ENCODE measurements at regions not wholly inside any gene's neighbourhood (a gene's known extent, or its start where the extent isn't known, plus 50 kb on each side); places are given as distances from the start of the nearest gene placed in this dataset.

DNA sequence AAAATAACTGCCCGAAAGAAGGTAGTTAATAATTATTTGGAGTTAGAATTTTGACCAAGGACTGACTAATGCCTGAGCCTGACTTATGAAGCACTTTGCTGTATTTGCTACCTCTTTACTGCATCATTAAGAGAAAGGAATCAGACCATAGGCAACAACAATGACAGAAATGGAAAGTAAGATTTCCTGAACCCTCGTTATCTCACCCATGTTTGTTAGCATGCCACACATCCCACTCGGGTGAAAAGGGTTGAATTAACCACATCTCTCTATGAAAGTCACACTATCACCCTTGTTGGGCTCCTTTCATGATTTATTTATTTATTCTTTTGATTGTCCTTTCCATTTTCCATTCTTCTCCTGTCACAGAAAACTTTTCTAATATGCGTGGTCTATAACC, 59.6 kb downstream of the OLIG3 start:
- TF ChIP-seq, protein P1, sequence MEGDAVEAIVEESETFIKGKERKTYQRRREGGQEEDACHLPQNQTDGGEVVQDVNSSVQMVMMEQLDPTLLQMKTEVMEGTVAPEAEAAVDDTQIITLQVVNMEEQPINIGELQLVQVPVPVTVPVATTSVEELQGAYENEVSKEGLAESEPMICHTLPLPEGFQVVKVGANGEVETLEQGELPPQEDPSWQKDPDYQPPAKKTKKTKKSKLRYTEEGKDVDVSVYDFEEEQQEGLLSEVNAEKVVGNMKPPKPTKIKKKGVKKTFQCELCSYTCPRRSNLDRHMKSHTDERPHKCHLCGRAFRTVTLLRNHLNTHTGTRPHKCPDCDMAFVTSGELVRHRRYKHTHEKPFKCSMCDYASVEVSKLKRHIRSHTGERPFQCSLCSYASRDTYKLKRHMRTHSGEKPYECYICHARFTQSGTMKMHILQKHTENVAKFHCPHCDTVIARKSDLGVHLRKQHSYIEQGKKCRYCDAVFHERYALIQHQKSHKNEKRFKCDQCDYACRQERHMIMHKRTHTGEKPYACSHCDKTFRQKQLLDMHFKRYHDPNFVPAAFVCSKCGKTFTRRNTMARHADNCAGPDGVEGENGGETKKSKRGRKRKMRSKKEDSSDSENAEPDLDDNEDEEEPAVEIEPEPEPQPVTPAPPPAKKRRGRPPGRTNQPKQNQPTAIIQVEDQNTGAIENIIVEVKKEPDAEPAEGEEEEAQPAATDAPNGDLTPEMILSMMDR (IDR thresholded peaks at IDR 0.05; ENCODE audit: extremely low read depth, insufficient read depth, missing control alignments), result no peak
- DNase-seq (ENCODE audit: low spot score), result no peak
- in situ Hi-C loops (cut with MboI; ENCODE audit: low pct_unique_long_range_greater_than_20kb, low sequenced_read_pairs, unreplicated experiment), result no loop called here

DNA sequence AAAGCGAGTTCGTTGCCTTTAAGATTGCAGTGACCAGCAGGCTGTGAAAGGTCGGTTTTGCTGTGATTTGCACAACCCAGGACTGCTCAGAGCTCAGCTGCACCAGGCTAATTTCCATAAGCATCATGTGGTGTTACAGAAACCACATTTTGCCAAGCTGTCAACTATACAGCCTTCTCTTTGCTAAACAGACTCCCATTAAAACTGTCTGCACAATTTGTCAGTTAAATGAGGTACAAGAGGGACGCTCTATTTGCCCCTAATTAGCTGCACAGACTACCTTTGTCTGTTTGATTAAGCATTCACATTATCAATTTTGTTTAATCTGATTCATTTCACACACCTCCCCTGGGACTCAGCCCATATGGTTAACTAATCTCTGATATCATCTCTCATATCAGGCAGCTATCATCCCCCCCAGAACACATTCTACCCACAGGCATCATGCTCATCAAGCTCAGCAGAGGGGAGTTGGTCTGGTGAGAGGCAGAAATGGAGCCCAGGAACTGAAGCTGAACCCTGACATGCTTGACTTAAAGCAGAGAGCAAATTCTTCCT, 62.1 kb downstream of the OLIG3 start:
- in situ Hi-C loops (cut with MboI; ENCODE audit: low pct_unique_long_range_greater_than_20kb, low sequenced_read_pairs, unreplicated experiment), result no loop called here
- TF ChIP-seq, protein P1 (IDR thresholded peaks at IDR 0.05; ENCODE audit: extremely low read depth, insufficient read depth, missing control alignments), result no peak
- DNase-seq (ENCODE audit: low spot score), result no peak

DNA sequence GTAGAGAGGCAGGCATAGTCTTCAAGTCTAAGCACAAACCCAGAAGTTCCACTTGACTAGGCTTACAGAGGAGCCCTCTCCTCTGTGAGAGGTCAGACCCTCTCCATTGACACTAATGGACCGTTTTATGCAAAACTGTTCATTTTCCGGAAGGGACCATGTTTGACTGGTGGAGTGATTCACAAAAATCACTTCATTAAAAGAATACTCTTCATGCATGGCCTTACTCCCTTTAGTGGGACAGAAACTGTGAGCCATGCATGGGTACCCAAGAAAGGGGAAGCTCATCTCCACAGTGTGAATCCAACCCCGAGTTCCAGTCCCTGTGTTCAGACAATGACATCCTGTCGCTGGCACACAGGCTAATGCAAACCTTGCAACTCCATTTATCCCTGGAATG, 63.2 kb downstream of the OLIG3 start:
- TF ChIP-seq, protein P1 (IDR thresholded peaks at IDR 0.05; ENCODE audit: extremely low read depth, insufficient read depth, missing control alignments), result no peak
- DNase-seq (ENCODE audit: low spot score), result no peak
- in situ Hi-C loops (cut with MboI; ENCODE audit: low pct_unique_long_range_greater_than_20kb, low sequenced_read_pairs, unreplicated experiment), result no loop called here

DNA sequence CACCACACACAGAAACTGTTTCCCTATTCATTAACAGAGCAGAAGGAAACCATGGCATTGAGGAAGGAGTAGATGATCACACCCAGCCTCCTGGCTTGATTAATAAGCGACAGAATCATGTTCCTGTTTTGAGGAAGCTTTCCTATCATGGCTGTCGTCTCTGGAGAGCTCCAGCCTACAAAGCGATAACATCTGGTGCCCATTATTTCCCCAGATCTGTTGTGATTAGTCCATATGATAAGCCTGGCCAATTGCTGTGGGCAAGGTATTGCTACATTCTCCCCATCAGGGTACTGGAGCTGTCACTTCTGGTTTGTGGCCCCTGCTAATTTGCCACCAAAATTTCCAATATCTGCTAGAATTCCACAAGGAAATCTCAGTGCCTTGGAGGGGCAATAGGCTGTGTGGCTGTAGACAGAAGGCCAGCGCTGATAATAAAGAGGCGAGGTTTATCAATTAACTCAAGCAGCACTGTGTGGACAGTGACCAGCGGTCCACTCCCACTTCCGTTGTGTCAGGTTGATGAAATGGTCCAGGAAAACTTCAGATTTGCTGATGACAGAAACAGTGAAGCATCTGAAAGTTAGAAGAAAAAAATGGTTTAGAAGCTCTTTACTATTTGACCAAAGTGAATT, 66.4 kb downstream of the OLIG3 start:
- in situ Hi-C loops (cut with MboI; ENCODE audit: low pct_unique_long_range_greater_than_20kb, low sequenced_read_pairs, unreplicated experiment), result no loop called here
- TF ChIP-seq, protein P1 (IDR thresholded peaks at IDR 0.05; ENCODE audit: extremely low read depth, insufficient read depth, missing control alignments), result no peak
- no peak for DNase-seq (ENCODE audit: low spot score)

DNA sequence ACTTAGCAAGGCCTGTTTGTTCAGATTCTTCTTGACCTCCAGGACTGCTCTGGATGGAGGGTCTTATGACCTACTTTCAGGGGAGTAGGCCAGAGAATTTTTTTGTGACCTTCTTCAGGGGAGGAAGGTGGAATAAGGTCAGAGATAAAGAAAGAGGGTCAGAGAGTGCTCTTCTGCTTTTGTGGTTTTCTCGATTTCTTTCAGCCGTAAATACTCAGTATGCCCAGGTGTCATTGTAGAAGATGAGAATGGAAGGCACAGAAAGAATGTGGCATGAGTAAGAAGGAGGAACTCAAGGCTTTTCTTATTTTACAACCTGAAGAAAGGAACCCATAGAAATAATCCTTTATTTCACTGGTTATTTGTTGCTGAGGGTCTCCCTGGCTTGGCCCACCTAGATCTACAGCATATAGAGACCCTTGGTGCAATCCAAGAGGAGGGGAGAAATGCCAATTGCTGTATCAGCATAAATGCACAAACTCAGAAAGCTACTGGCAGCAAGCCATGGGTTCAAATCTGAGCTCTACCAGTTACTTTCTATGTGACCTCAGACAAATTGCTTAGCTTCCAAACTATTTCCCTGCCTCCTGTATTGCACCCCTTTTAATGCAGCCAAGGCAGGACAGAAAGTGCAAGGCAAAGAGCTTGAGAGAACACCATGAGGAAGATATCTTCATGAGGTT, 68.0 kb downstream of the OLIG3 start:
- TF ChIP-seq, protein P1 (IDR thresholded peaks at IDR 0.05; ENCODE audit: extremely low read depth, insufficient read depth, missing control alignments), result no peak
- no peak for DNase-seq (ENCODE audit: low spot score)

DNA sequence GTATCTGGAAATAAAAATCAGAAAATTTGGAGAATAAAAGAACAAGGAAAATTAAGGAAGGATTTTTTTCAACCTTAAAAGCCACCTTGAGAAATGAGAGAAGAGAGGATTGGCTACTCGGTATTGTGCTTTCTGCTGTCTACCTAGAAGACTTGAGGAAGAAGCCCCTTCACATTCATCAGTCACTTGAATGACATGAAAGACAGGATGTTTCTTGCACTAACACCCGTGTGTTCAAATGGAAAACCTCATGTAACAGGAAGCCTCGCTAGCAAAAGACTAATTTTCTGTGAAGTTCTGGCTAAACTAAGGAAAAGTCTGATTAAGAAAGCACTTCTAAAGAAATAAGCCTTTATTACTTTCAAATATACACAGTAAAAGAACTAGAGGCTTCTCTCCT, 69.9 kb downstream of the OLIG3 start:
- DNase-seq (ENCODE audit: low spot score), result no peak
- TF ChIP-seq, protein P1 (IDR thresholded peaks at IDR 0.05; ENCODE audit: extremely low read depth, insufficient read depth, missing control alignments), result no peak
- in situ Hi-C loops (cut with MboI; ENCODE audit: low pct_unique_long_range_greater_than_20kb, low sequenced_read_pairs, unreplicated experiment), result no loop called here

More for the DNA sequence above, 68.0 kb downstream of the OLIG3 start:
- in situ Hi-C loops (cut with MboI; ENCODE audit: low pct_unique_long_range_greater_than_20kb, low sequenced_read_pairs, unreplicated experiment), result no loop called here
